ENCODE measurements at regions not wholly inside any gene's neighbourhood (a gene's known extent, or its start where the extent isn't known, plus 50 kb on each side); places are given as distances from the start of the nearest gene placed in this dataset.

DNA sequence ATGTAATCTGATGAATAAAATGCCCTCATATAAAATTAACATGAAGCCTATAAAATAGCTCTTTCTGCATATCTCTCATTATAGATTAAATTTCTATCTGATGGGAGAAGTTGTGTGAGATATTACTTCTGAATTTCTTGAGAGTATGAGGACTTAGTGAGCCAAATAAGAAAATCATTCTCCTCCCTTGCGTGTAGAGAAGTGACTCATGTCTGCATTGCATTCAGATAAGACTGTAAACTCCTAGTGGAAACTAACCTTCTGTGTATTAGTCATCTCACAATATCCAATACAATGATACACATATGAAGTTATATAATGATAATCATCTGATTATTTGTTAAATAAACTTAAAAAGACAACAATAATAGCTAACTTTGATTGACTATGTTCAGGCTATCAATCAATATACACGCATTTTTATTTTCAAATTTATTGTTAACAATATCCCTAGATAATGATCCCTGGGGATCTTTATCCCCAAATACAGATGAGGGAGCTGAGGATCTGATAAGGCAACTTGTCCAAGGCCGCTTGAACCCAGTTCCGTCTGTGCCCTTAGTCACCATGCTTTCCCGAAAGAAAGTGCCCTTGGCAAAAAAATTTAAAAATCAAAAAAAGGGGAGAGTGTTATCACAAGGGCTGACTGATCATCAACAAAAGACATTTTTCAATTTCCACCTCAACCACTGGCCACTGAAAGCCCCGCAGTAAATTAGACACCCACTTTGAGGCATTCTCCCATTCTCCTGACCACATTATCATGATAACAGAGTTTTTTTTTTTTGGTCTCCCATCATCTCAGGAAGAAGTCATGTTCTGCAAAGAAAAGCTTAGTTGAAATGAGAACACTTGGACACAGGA is 189.2 kb upstream of the RASSF8 start:
- TF ChIP-seq, protein P1, sequence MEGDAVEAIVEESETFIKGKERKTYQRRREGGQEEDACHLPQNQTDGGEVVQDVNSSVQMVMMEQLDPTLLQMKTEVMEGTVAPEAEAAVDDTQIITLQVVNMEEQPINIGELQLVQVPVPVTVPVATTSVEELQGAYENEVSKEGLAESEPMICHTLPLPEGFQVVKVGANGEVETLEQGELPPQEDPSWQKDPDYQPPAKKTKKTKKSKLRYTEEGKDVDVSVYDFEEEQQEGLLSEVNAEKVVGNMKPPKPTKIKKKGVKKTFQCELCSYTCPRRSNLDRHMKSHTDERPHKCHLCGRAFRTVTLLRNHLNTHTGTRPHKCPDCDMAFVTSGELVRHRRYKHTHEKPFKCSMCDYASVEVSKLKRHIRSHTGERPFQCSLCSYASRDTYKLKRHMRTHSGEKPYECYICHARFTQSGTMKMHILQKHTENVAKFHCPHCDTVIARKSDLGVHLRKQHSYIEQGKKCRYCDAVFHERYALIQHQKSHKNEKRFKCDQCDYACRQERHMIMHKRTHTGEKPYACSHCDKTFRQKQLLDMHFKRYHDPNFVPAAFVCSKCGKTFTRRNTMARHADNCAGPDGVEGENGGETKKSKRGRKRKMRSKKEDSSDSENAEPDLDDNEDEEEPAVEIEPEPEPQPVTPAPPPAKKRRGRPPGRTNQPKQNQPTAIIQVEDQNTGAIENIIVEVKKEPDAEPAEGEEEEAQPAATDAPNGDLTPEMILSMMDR (IDR thresholded peaks at IDR 0.05; ENCODE audit: low read depth, low read length), result no peak
- DNase-seq, result no peak
- no peaks in the 10 kb centered on the region; the same call in 1 of the 2 replicates for H3K4me1 ChIP-seq
- no peak overlapping the region for H3K4me3 ChIP-seq (ENCODE audit: low read depth, low read length)
- H3K27me3 ChIP-seq, result no peaks in the 10 kb centered on the region
- H3K9me3 ChIP-seq, result no peaks in the 10 kb centered on the region
- no peaks in the 10 kb centered on the region for H3K36me3 ChIP-seq

DNA sequence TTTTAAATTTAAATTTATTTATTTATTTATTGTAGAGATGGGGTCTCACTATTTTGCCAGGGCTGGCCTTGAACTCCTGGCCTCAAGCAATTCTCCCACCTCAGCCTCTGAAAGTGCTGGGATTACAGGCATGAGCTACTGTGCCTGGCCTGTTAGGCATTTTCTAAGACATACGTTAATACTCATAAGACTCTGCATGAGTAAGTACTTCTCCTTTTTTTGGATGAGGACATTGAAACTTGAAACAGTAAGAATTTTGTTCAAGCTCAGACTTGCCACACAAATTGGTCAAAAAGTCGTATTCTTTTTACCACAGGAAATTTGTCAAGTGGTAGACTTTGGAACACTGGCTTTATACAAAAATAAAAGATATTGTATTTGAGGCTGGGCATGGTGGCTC is 187.4 kb upstream of the RASSF8 start:
- Histone ChIP-seq H3K27me3 (no peaks in the 10 kb centered on the region), H3K9me3 (no peaks in the 10 kb centered on the region), H3K4me1 (no peaks in the 10 kb centered on the region; the same call in 1 of the 2 replicates), H3K4me3 (ENCODE audit: low read depth, low read length) (no peak overlapping the region), H3K36me3 (no peaks in the 10 kb centered on the region)
- TF ChIP-seq, protein P1 (IDR thresholded peaks at IDR 0.05; ENCODE audit: low read depth, low read length), result no peak
- no peak for DNase-seq

DNA sequence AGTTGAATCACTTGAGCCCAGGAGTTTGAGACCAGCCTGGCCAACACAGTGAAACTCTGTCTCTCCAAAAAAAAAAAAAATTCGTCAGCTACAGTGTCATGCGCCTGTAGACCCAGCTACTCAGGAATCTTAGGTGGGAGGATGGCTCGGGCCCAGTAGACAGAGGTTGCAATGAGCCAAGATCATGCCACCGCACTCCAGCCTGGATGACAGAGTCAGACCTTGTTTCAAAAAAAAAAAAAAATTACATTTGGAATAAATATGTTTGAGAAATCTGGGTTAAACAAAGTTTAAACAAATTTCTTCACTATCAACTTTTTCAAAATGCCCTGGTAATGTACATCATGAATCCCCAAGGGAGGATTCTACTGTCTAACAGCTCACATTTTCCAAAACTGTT is 187.0 kb upstream of the RASSF8 start:
- Histone ChIP-seq H3K4me3 (ENCODE audit: low read depth, low read length) (no peak overlapping the region), H3K36me3 (no peaks in the 10 kb centered on the region), H3K4me1 (no peaks in the 10 kb centered on the region; the same call in 1 of the 2 replicates), H3K27me3 (no peaks in the 10 kb centered on the region), H3K9me3 (no peaks in the 10 kb centered on the region)
- DNase-seq, result no peak
- TF ChIP-seq, protein P1 (IDR thresholded peaks at IDR 0.05; ENCODE audit: low read depth, low read length), result no peak

DNA sequence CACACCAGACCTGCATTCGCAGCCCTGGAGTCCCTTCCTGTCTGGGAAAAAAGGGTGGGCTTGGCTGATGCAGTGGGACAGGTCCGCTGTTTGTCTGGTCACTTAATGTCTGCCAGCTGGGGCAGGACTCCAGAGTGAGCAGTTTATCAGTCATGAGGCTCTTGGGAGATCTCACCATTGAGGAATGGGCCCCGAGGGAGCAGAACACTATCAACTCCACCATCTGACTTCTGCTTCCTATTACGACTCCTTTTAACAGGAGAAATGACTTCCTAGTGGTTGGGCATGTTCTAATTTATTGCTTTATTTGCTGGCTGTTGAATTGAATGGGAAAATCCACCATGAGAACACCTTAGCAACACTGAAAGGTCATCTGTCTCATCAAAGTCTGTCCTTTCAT is 182.5 kb upstream of the RASSF8 start:
- Histone ChIP-seq H3K4me1 (no peaks in the 10 kb centered on the region; the same call in 1 of the 2 replicates), H3K36me3 (no peaks in the 10 kb centered on the region), H3K4me3 (ENCODE audit: low read depth, low read length) (no peak overlapping the region), H3K27me3 (no peaks in the 10 kb centered on the region), H3K9me3 (no peaks in the 10 kb centered on the region)
- peak; percentile 78 for DNase-seq
- TF ChIP-seq, protein P1 (IDR thresholded peaks at IDR 0.05; ENCODE audit: low read depth, low read length), result no peak

DNA sequence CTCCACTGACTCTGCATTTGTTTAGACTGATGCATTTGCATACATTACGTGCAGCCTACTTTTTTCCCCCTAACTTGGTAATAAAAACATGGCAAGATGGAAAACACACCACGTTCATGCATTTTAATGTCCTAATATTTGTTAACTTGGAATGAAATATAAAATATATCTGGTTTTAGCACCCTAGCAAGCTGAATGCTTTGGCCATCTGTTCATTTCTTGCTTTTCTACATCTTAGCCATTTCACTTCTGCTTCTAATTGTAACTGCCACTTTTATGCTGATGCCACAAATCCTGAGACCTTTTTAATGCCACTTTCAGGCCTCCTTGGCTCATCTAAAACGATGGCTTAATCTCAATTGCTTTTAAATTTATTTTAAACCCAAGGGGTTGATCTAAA is 177.7 kb upstream of the RASSF8 start:
- TF ChIP-seq, protein P1 (IDR thresholded peaks at IDR 0.05; ENCODE audit: low read depth, low read length), result no peak
- no peak for DNase-seq
- Histone ChIP-seq H3K4me3 (ENCODE audit: low read depth, low read length) (no peak overlapping the region), H3K27me3 (no peaks in the 10 kb centered on the region), H3K9me3 (no peaks in the 10 kb centered on the region), H3K36me3 (no peaks in the 10 kb centered on the region), H3K4me1 (no peaks in the 10 kb centered on the region)

DNA sequence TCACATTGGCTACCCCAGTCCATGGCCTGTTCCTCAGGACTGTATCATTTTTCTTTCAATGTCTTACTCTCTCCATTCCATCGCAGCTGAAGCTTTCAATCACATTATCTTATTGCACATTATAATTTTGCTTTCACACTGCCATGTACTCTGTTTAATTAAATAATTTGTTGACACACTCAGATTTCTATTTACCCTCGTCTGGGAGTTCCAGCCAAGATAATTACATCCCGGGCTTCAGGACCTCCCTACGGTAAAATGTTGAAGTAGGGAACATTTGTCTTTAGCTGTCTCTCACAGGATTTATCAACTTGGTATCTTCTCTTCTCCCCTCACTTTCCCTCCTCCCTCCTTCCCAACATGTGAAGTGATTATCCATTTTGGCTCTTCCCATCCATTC is 177.2 kb upstream of the RASSF8 start:
- Histone ChIP-seq H3K27me3 (no peaks in the 10 kb centered on the region), H3K9me3 (no peaks in the 10 kb centered on the region), H3K4me3 (ENCODE audit: low read depth, low read length) (no peak overlapping the region), H3K36me3 (no peaks in the 10 kb centered on the region), H3K4me1 (no peaks in the 10 kb centered on the region)
- DNase-seq, result no peak
- TF ChIP-seq, protein P1 (IDR thresholded peaks at IDR 0.05; ENCODE audit: low read depth, low read length), result no peak
